ENCODE measurements at regions not wholly inside any gene's neighbourhood (a gene's known extent, or its start where the extent isn't known, plus 50 kb on each side); places are given as distances from the start of the nearest gene placed in this dataset.
A peak's percentile ranks its signal among the peaks of the same experiment; 100 is the strongest.
"Not testable (repeated sequence)": the region's sequence is repeated elsewhere in the genome, so short reads cannot be mapped to it uniquely, and the experiment has no call there.

DNA sequence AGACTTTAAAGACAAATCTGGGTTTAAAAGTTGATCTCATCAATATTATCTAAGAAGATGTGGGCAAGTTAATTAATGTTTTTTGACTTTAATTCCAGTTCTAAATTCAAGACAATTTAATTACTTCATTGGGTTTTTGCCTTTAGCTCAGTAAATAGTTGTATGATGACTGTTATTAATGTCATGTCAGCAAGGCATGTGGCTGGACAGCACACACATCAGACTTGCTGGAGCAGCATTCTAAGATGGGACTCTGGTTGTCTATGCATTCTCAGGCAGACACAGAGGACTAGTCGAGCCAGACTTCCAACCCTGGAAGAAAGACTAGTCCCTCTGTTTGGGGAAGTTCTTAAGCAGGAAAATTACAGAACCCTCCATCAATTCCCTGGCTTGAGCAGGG is 180.7 kb upstream of the GK2 start:
- H3K9me3 Mint-ChIP-seq = peaks cover 3% of the 10 kb centered on the region
- no peak overlapping the region for H3K4me3 Mint-ChIP-seq
- no peaks in the 10 kb centered on the region for H3K27me3 Mint-ChIP-seq (ENCODE audit: low read depth)
- no peak for DNase-seq (ENCODE audit: low read depth, low spot score)
- H3K4me1 Mint-ChIP-seq = no peaks in the 10 kb centered on the region
- no peaks in the 10 kb centered on the region for H3K36me3 Mint-ChIP-seq (ENCODE audit: low read depth)
- H3K27ac Mint-ChIP-seq (ENCODE audit: unreplicated experiment) = no peak overlapping the region
- TF ChIP-seq, protein P1, sequence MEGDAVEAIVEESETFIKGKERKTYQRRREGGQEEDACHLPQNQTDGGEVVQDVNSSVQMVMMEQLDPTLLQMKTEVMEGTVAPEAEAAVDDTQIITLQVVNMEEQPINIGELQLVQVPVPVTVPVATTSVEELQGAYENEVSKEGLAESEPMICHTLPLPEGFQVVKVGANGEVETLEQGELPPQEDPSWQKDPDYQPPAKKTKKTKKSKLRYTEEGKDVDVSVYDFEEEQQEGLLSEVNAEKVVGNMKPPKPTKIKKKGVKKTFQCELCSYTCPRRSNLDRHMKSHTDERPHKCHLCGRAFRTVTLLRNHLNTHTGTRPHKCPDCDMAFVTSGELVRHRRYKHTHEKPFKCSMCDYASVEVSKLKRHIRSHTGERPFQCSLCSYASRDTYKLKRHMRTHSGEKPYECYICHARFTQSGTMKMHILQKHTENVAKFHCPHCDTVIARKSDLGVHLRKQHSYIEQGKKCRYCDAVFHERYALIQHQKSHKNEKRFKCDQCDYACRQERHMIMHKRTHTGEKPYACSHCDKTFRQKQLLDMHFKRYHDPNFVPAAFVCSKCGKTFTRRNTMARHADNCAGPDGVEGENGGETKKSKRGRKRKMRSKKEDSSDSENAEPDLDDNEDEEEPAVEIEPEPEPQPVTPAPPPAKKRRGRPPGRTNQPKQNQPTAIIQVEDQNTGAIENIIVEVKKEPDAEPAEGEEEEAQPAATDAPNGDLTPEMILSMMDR (conservative IDR thresholded peaks at IDR 0.05) = no peak

- H3K27ac Mint-ChIP-seq (ENCODE audit: unreplicated experiment); H3K27me3 Mint-ChIP-seq (ENCODE audit: low read depth); DNase-seq (ENCODE audit: low read depth, low spot score); H3K9me3 Mint-ChIP-seq; H3K36me3 Mint-ChIP-seq (ENCODE audit: low read depth); H3K4me1 Mint-ChIP-seq; H3K4me3 Mint-ChIP-seq: not testable (repeated sequence)
These were observed 179.2 kb upstream of the GK2 start for GRCh38 chr4:79587207-79587606.

DNA sequence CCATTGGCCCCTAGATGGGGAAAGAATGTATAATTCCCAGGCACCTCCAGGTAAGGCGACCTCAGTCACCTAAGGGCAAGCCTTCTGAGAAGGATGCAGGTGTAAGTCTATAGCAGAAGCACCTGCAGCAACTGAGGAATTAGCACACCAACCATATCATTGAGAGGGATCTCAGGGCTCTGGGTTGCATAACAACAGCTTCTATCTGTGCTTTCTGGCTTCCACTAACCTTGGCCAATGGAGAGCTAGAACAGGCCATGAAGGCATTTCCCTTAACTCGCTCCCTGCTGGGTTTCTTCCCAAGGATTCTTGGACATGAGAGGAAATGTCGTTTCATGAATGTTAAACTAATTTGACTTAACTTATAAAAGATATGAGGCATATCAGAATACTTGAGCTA is 177.8 kb upstream of the GK2 start:
- Mint-ChIP-seq H3K27me3 (ENCODE audit: low read depth) (no peaks in the 10 kb centered on the region), H3K4me1 (no peaks in the 10 kb centered on the region), H3K36me3 (ENCODE audit: low read depth) (no peaks in the 10 kb centered on the region), H3K4me3 (no peak overlapping the region), H3K9me3 (peaks cover 3% of the 10 kb centered on the region), H3K27ac (ENCODE audit: unreplicated experiment) (no peak overlapping the region)
- no peak for DNase-seq (ENCODE audit: low read depth, low spot score)
- TF ChIP-seq, protein P1 (conservative IDR thresholded peaks at IDR 0.05) = no peak

DNA sequence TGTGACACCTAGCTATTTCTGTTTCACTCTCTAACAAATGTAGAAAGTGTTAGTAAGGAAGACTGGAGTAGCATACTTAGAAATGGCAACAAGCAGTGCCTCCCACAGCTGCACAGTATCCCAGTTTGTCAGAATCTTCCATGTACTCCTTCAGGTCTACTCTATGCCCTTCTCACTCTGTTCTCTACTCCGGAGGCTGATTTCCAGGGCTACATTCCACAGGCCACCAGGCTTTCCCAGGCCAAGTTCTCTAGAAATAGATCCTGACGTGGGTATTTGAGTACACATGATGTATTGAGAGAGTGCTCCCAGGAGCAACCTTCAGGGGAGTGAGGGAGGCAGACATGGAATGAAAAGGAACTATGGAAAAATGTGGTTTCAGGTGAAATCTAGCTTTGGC is 177.3 kb upstream of the GK2 start:
- no peaks in the 10 kb centered on the region for H3K27me3 Mint-ChIP-seq (ENCODE audit: low read depth)
- H3K4me1 Mint-ChIP-seq = no peaks in the 10 kb centered on the region
- no peak overlapping the region for H3K4me3 Mint-ChIP-seq
- no peak for DNase-seq (ENCODE audit: low read depth, low spot score)
- H3K27ac Mint-ChIP-seq (ENCODE audit: unreplicated experiment) = no peak overlapping the region
- TF ChIP-seq, protein P1 (conservative IDR thresholded peaks at IDR 0.05) = no peak
- no peaks in the 10 kb centered on the region for H3K36me3 Mint-ChIP-seq (ENCODE audit: low read depth)
- H3K9me3 Mint-ChIP-seq = peaks cover 3% of the 10 kb centered on the region

DNA sequence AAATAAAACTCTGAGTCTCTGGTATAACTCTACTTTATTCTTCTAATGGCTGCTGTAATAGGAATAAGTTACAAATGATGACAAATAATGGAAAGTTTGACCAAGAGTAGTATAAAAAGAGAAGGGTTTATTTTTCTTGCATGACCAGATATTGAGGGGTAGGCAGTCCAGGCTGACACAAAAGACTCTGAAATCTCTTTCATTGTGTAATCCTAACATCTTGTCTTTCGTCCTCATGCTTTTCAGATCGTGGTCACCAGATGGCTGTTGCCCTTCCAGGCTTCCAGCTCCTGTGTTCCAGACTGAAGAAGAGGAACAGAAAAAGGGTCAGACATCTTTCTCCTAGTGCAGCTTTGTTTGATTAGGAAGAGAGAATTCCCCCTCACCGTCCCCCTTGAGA is 176.9 kb upstream of the GK2 start:
- DNase-seq (ENCODE audit: low read depth, low spot score) = no peak
- no peak overlapping the region for H3K4me3 Mint-ChIP-seq
- TF ChIP-seq, protein P1 (conservative IDR thresholded peaks at IDR 0.05) = no peak
- no peaks in the 10 kb centered on the region for H3K36me3 Mint-ChIP-seq (ENCODE audit: low read depth)
- peaks cover 3% of the 10 kb centered on the region for H3K9me3 Mint-ChIP-seq
- H3K27me3 Mint-ChIP-seq (ENCODE audit: low read depth) = no peaks in the 10 kb centered on the region
- H3K27ac Mint-ChIP-seq (ENCODE audit: unreplicated experiment) = peak overlapping the region; percentile 27
- no peaks in the 10 kb centered on the region for H3K4me1 Mint-ChIP-seq

DNA sequence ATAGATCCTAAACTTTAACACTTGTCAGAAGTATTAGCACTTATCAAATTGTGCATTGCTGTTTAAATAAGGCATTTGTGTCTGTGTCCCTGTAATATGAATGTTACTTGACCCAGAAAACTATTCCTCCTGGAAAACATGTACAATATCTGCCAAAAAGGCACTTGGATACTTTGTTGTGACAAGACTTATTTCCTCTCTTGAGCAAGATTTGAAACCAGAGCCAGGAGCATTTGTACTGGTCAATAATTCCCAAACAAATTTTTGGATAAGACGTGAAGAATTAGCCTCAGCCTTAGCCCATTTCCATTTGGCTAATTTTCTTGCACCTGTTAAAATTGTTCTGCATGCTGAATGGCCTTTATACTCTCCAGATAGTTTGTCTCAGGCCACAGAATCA is 176.3 kb upstream of the GK2 start:
- Mint-ChIP-seq H3K4me1 (no peaks in the 10 kb centered on the region), H3K27ac (ENCODE audit: unreplicated experiment) (no peak overlapping the region), H3K36me3 (ENCODE audit: low read depth) (no peaks in the 10 kb centered on the region), H3K9me3 (peaks cover 3% of the 10 kb centered on the region), H3K27me3 (ENCODE audit: low read depth) (no peaks in the 10 kb centered on the region), H3K4me3 (no peak overlapping the region)
- DNase-seq (ENCODE audit: low read depth, low spot score) = no peak
- TF ChIP-seq, protein P1 (conservative IDR thresholded peaks at IDR 0.05) = no peak
